ENCODE measurements at regions not wholly inside any gene's neighbourhood (a gene's known extent, or its start where the extent isn't known, plus 50 kb on each side); places are given as distances from the start of the nearest gene placed in this dataset.

DNA sequence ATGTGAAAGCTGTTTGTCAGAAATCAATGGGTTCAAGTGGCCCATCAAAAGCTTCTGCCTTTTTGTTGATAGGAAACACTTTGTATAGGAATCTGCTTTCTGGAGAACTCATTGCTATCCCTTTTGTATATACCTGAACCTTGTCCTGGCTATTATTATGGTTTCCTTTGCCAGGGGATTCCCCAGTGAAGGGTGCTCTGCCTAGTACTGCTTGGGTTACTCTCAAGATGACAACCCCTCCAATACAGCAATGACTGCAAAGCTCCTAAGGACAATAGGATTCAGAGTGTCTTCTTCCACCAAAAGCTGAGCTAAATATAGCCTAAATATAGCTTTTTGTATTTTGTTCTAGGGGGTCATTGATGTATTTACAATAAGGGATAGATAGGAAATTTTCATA, 54.0 kb upstream of the PTPRK start:
- TF ChIP-seq CTCF (IDR thresholded peaks at IDR 0.05) (no peak), SIN3A (IDR thresholded peaks at IDR 0.05; ENCODE audit: borderline replicate concordance, insufficient read depth, low read depth, low read length) (no peak), POLR2AphosphoS5 (IDR thresholded peaks at IDR 0.05; ENCODE audit: low read depth, low read length) (no peak)
- TF ChIP-seq, protein P1, sequence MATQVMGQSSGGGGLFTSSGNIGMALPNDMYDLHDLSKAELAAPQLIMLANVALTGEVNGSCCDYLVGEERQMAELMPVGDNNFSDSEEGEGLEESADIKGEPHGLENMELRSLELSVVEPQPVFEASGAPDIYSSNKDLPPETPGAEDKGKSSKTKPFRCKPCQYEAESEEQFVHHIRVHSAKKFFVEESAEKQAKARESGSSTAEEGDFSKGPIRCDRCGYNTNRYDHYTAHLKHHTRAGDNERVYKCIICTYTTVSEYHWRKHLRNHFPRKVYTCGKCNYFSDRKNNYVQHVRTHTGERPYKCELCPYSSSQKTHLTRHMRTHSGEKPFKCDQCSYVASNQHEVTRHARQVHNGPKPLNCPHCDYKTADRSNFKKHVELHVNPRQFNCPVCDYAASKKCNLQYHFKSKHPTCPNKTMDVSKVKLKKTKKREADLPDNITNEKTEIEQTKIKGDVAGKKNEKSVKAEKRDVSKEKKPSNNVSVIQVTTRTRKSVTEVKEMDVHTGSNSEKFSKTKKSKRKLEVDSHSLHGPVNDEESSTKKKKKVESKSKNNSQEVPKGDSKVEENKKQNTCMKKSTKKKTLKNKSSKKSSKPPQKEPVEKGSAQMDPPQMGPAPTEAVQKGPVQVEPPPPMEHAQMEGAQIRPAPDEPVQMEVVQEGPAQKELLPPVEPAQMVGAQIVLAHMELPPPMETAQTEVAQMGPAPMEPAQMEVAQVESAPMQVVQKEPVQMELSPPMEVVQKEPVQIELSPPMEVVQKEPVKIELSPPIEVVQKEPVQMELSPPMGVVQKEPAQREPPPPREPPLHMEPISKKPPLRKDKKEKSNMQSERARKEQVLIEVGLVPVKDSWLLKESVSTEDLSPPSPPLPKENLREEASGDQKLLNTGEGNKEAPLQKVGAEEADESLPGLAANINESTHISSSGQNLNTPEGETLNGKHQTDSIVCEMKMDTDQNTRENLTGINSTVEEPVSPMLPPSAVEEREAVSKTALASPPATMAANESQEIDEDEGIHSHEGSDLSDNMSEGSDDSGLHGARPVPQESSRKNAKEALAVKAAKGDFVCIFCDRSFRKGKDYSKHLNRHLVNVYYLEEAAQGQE (IDR thresholded peaks at IDR 0.05; ENCODE audit: insufficient read depth in 1 of 2, low read depth in 2 of 2, low read length in 1 of 2), result no peak

Data from Panc1 (cell line).